ENCODE measurements at regions not wholly inside any gene's neighbourhood (a gene's known extent, or its start where the extent isn't known, plus 50 kb on each side); places are given as distances from the start of the nearest gene placed in this dataset.

- TF ChIP-seq CTCF (IDR thresholded peaks at IDR 0.05; ENCODE audit: insufficient read depth, low read length, poor library complexity, severe bottlenecking), result no peak
- no peak for TF ChIP-seq EZH2phosphoT487 (conservative IDR thresholded peaks at IDR 0.05; ENCODE audit: low read length)
These were observed 168.0 kb upstream of the NR5A2 start for GRCh38 chr1:199859491-199859933.
